ENCODE measurements at regions not wholly inside any gene's neighbourhood (a gene's known extent, or its start where the extent isn't known, plus 50 kb on each side); places are given as distances from the start of the nearest gene placed in this dataset.
A peak's percentile ranks its signal among the peaks of the same experiment; 100 is the strongest.

DNA sequence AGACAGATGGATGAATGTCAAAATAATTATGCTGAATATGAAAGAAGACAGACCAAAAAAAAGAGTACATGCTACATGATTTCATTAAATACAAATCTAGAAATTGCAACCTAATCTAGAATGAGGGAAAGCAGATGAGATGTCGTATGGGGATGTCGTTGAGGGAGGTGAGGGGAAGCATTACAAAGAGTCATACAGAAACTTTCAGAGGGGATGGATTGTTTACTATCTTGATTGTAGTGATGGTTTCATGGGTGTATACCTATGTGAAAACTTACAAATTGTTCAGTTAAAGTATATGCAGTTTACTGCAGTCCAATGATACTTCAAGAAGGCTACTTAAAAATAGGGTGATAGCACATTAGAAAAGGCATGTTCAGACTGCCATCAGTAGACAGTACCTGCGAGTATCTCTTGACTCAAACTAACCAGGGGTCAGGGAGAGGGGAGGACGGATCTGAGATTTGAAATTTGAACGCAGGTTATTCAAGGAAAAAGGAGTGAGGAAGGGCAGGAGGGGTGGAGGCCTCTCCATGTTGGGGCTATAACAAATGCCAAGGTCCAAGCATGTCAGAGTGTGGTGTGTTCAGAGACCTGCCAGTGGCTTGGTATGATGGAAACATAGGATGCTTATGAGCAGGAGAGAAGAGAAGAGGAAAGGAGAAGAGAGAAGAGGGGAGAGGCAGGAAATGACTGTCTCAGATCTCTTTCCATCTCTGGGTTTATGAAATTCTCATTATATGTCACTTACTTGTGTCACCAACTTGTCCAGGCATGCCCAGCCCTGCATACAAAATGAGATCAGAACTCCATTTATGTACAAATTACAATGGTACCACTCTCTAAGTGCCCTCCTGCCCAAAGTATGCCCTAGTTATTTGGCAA, 257.3 kb upstream of the CXCR4 start:
- H3K36me3 Mint-ChIP-seq (ENCODE audit: insufficient read depth in 1 of 3, low read depth in 3 of 3) = no peaks in the 10 kb centered on the region
- Histone ChIP-seq H4K8ac (replicated peaks; ENCODE audit: insufficient read length, low read depth, low read length) (no peak overlapping the region), H2BK20ac (ENCODE audit: low read depth, low read length, poor library complexity, severe bottlenecking) (no peak overlapping the region), H4K20me1 (ENCODE audit: control insufficient read depth, insufficient read depth, insufficient read length) (no peaks in the 10 kb centered on the region), H3T11ph (ENCODE audit: low read length) (no peak overlapping the region), H3K27me3 (ENCODE audit: insufficient read depth, low read length) (no peaks in the 10 kb centered on the region), H4K91ac (ENCODE audit: insufficient read length, low read depth, low read length) (no peak overlapping the region), H3K23ac (ENCODE audit: insufficient read length, low read depth, low read length) (no peak overlapping the region), H3K4me2 (ENCODE audit: insufficient read depth, insufficient read length, low read length) (no peak overlapping the region), H3K18ac (ENCODE audit: insufficient read length, low read depth, low read length) (no peak overlapping the region), H4K5ac (ENCODE audit: insufficient read length, low read depth, low read length) (no peak overlapping the region), H2AFZ (ENCODE audit: low read length) (no peak overlapping the region), H3K14ac (ENCODE audit: insufficient read depth, low read length) (no peak overlapping the region), H3K79me1 (ENCODE audit: insufficient read depth, low read depth, low read length, poor library complexity, severe bottlenecking) (no peaks in the 10 kb centered on the region), H3K9me3 (ENCODE audit: control insufficient read depth, low read depth, low read length) (no peaks in the 10 kb centered on the region), H2BK15ac (ENCODE audit: low read depth, low read length) (no peak overlapping the region), H3K79me2 (ENCODE audit: insufficient read depth, low read length) (no peaks in the 10 kb centered on the region), H2AK5ac (ENCODE audit: insufficient read length, low read length) (no peak overlapping the region), H3K4ac (ENCODE audit: low read depth, low read length) (no peak overlapping the region), H3K27ac (ENCODE audit: insufficient read length, low read depth, low read length) (no peak overlapping the region), H3K9ac (ENCODE audit: extremely low read depth, insufficient read length, low read length) (no peak overlapping the region), H2BK12ac (ENCODE audit: insufficient read length, low read depth, low read length) (no peak overlapping the region), H2BK5ac (ENCODE audit: insufficient read length, low read length) (no peak overlapping the region), H2BK120ac (ENCODE audit: low read depth, low read length, poor library complexity, severe bottlenecking) (no peak overlapping the region), H3K4me1 (ENCODE audit: insufficient read depth, low read length) (no peaks in the 10 kb centered on the region), H3K23me2 (ENCODE audit: insufficient read length, low read depth, low read length, poor library complexity, severe bottlenecking) (no peaks in the 10 kb centered on the region), H3K56ac (ENCODE audit: insufficient read length, low read depth, low read length) (no peak overlapping the region)
- H3K4me1 Mint-ChIP-seq = peaks cover 0 to 8% of the 10 kb centered on the region in 2 experiments; a peak in 2 of 4 replicates
- no peak overlapping the region; a peak in 1 of 7 replicates for H3K27ac Mint-ChIP-seq
- H3K27me3 Mint-ChIP-seq (ENCODE audit: low read depth) = no peaks in the 10 kb centered on the region; the same call in 1 of the 2 replicates
- TF ChIP-seq, protein P1, sequence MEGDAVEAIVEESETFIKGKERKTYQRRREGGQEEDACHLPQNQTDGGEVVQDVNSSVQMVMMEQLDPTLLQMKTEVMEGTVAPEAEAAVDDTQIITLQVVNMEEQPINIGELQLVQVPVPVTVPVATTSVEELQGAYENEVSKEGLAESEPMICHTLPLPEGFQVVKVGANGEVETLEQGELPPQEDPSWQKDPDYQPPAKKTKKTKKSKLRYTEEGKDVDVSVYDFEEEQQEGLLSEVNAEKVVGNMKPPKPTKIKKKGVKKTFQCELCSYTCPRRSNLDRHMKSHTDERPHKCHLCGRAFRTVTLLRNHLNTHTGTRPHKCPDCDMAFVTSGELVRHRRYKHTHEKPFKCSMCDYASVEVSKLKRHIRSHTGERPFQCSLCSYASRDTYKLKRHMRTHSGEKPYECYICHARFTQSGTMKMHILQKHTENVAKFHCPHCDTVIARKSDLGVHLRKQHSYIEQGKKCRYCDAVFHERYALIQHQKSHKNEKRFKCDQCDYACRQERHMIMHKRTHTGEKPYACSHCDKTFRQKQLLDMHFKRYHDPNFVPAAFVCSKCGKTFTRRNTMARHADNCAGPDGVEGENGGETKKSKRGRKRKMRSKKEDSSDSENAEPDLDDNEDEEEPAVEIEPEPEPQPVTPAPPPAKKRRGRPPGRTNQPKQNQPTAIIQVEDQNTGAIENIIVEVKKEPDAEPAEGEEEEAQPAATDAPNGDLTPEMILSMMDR (conservative IDR thresholded peaks at IDR 0.05) = no peak
- no CpG with 5 or more reads among the region's 5 CpGs for WGBS (ENCODE audit: extremely low coverage, insufficient read length, low lambda C conversion rate)
- DNase-seq = peak; percentile 6
- no peaks in the 10 kb centered on the region for H3K9me3 Mint-ChIP-seq
- no peak overlapping the region for H3K4me3 Mint-ChIP-seq
